Smooth muscle cell (in vitro differentiated cells): ENCODE measurements at regions not wholly inside any gene's neighbourhood (a gene's known extent, or its start where the extent isn't known, plus 50 kb on each side); places are given as distances from the start of the nearest gene placed in this dataset.
"Not testable (repeated sequence)": the region's sequence is repeated elsewhere in the genome, so short reads cannot be mapped to it uniquely, and the experiment has no call there.

ENCODE experiments used
- DNase-seq: peaks from one replicate; lab custom pipeline; 2025; ENCODE audit not compliant: unreplicated experiment; lab: John Stamatoyannopoulos, UW
- H2AFZ ChIP-seq: fragments of 200-600 bp; sonication (generic); 2 replicates; pipeline ENCODE4 v1.6.0; 2016; ENCODE audit warnings: antibody characterized with exemption, low read depth, mild to moderate bottlenecking
- H3F3A ChIP-seq: fragments of 200-600 bp; sonication (generic); 2 replicates; pipeline ENCODE4 v1.6.0; 2017; ENCODE audit warnings: antibody characterized with exemption, low read depth
- H3K27ac ChIP-seq: fragments of 200-600 bp; sonication (generic); 2 replicates; pipeline ENCODE4 v1.5.1; 2016; ENCODE audit warnings: low read depth, mild to moderate bottlenecking
- H3K27me3 ChIP-seq: fragments of 200-600 bp; sonication (generic); 2 replicates; pipeline ENCODE4 v1.6.1; 2016; ENCODE audit warnings: low read depth, mild to moderate bottlenecking
- H3K36me3 ChIP-seq: fragments of 200-600 bp; sonication (generic); 2 replicates; pipeline ENCODE4 v1.5.1; 2016; ENCODE audit warnings: low read depth
- H3K4me1 ChIP-seq: fragments of 200-600 bp; sonication (generic); 2 replicates; pipeline ENCODE4 v1.5.1; 2016; ENCODE audit warnings: low read depth
- H3K4me2 ChIP-seq: fragments of 200-600 bp; sonication (generic); 2 replicates; pipeline ENCODE4 v1.6.0; 2016; ENCODE audit warnings: mild to moderate bottlenecking
- H3K4me3 ChIP-seq: fragments of 200-600 bp; sonication (generic); 2 replicates; pipeline ENCODE4 v1.5.1; 2016; ENCODE audit warnings: mild to moderate bottlenecking
- H3K79me2 ChIP-seq: fragments of 200-600 bp; sonication (generic); 2 replicates; pipeline ENCODE4 v1.6.0; 2016; ENCODE audit warnings: low read depth, mild to moderate bottlenecking
- H3K9ac ChIP-seq: fragments of 200-600 bp; sonication (generic); 2 replicates; pipeline ENCODE4 v1.6.0; 2016; ENCODE audit warnings: low read depth
- H3K9me3 ChIP-seq: fragments of 200-600 bp; sonication (generic); replicated peaks from 2 replicates; pipeline ENCODE4 v1.5.1; 2016; ENCODE audit warnings: low read depth
- H4K20me1 ChIP-seq: fragments of 200-600 bp; sonication (generic); 2 replicates; pipeline ENCODE4 v1.6.0; 2016; ENCODE audit warnings: low read depth
- CTCF ChIP-seq: fragments of 200-600 bp; sonication (generic); IDR thresholded peaks from 2 replicates; pipeline ENCODE4 v1.5.1; 2017; ENCODE audit warnings: borderline replicate concordance, mild to moderate bottlenecking, antibody characterized with exemption; ENCODE audit not compliant: insufficient read depth, poor library complexity, severe bottlenecking
- WGBS: methylation state at CpG from one replicate; pipeline ENCODE4 v1.1.7; 2016; ENCODE audit warnings: low lambda C conversion rate; 5-methylcytosine and 5-hydroxymethylcytosine counted together

GRCh38 chr12:86407620-86408208, 151.5 kb upstream of the MGAT4C start:
- no peak for TF ChIP-seq CTCF
- no peak for DNase-seq
- no peak overlapping the region for H3K27ac ChIP-seq

DNA sequence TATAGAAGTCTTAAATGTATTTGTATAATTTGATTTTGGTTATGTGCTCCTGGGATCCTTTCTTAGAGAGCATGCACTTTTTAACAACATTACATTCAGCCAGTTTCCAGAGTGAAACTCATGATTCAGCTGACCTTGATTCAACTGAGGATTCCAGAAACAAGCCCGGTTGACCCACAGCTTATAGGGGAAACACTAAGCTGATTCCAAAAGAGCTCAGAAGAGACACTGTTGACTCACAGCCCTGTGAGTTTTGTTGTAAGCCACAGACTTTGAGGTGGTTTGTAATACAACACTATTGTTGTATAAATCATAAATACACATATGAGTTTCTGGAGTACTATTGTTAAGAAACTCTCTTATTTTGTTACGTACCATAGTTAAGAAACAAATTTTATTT, 133.8 kb upstream of the MGAT4C start:
- no peaks in the 10 kb centered on the region for H3K79me2 ChIP-seq
- H3K27me3 ChIP-seq, result no peaks in the 10 kb centered on the region
- H3K4me3 ChIP-seq, result no peak overlapping the region
- no peak overlapping the region for H2AFZ ChIP-seq
- no peaks in the 10 kb centered on the region for H4K20me1 ChIP-seq
- H3K4me2 ChIP-seq, result no peak overlapping the region
- WGBS, result 68% methylated on average over 2 of the region's 2 CpGs
- no peaks in the 10 kb centered on the region for H3K4me1 ChIP-seq
- H3K9ac ChIP-seq, result no peak overlapping the region
- no peak for DNase-seq
- H3K36me3 ChIP-seq, result no peaks in the 10 kb centered on the region
- no peaks in the 10 kb centered on the region for H3F3A ChIP-seq
- no peaks in the 10 kb centered on the region for H3K9me3 ChIP-seq
- H3K27ac ChIP-seq, result no peak overlapping the region
- TF ChIP-seq CTCF, result no peak

More at GRCh38 chr12:86407620-86408208, 151.5 kb upstream of the MGAT4C start:
- Histone ChIP-seq H3K27me3 (no peaks in the 10 kb centered on the region), H3K4me2 (no peak overlapping the region), H3K4me3 (no peak overlapping the region), H2AFZ (no peak overlapping the region), H3F3A (no peaks in the 10 kb centered on the region), H3K9ac (no peak overlapping the region), H3K79me2 (no peaks in the 10 kb centered on the region), H3K9me3 (no peaks in the 10 kb centered on the region), H3K4me1 (no peaks in the 10 kb centered on the region), H3K36me3 (no peaks in the 10 kb centered on the region), H4K20me1 (no peaks in the 10 kb centered on the region)
- 89% methylated on average over 5 of the region's 5 CpGs for WGBS

- H3K4me3 ChIP-seq, result no peak overlapping the region
- no peaks in the 10 kb centered on the region for H3K4me1 ChIP-seq
- TF ChIP-seq CTCF, result no peak
- no peak overlapping the region for H3K27ac ChIP-seq
- no peaks in the 10 kb centered on the region for H3K79me2 ChIP-seq
- no peak overlapping the region for H3K4me2 ChIP-seq
- no peaks in the 10 kb centered on the region for H3F3A ChIP-seq
- no peaks in the 10 kb centered on the region for H4K20me1 ChIP-seq
- DNase-seq, result no peak
- no peak overlapping the region for H3K9ac ChIP-seq
- no peak overlapping the region for H2AFZ ChIP-seq
- no peaks in the 10 kb centered on the region for H3K9me3 ChIP-seq
- 89% methylated on average over 1 of the region's 1 CpG for WGBS
- H3K27me3 ChIP-seq, result no peaks in the 10 kb centered on the region
- H3K36me3 ChIP-seq, result no peaks in the 10 kb centered on the region
These were observed 131.5 kb upstream of the MGAT4C start for GRCh38 chr12:86387591-86388145.

DNA sequence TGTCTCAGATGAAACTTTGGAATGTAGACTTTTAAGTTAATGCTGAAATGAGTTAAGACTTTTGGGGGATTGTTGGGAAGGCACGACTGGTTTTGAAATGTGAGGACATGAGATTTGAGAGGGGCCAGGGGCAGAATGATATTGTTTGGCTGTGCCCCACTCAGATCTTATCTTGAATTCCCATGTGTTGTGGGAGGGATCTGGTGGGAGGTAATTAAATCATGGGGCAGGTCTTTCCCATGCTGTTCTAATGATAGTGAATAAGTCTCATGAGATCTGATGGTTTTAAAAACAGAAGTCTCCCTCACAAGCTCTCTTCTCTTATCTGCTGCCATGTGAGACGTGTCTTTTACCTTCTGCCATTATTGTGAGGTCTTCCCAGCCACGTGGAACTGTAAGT, 127.6 kb upstream of the MGAT4C start:
- not testable (repeated sequence) for H3K27me3 ChIP-seq, H3K4me3 ChIP-seq, H3K27ac ChIP-seq, H2AFZ ChIP-seq, H3K4me2 ChIP-seq, H3K9ac ChIP-seq, H4K20me1 ChIP-seq, H3K36me3 ChIP-seq, H3F3A ChIP-seq, H3K79me2 ChIP-seq, DNase-seq, H3K4me1 ChIP-seq, H3K9me3 ChIP-seq
- 72% methylated on average over 3 of the region's 3 CpGs for WGBS
